ENCODE measurements at regions not wholly inside any gene's neighbourhood (a gene's known extent, or its start where the extent isn't known, plus 50 kb on each side); places are given as distances from the start of the nearest gene placed in this dataset.

GRCh38 chr2:217433522-217433921 lies 569.3 kb downstream of the TNS1 start:
- DNase-seq = no peak

- no peak for DNase-seq
Measured at GRCh38 chr2:217431577-217432269, 571.1 kb downstream of the TNS1 start.

- no peak for DNase-seq
Measured at GRCh38 chr2:217430916-217431576, 571.2 kb upstream of the TNP1 start.

- no peak for DNase-seq
Measured at GRCh38 chr2:217429981-217430500, 570.2 kb upstream of the TNP1 start.

- no peak for DNase-seq
Measured at GRCh38 chr2:217421834-217422233, 562.0 kb upstream of the TNP1 start.

DNA sequence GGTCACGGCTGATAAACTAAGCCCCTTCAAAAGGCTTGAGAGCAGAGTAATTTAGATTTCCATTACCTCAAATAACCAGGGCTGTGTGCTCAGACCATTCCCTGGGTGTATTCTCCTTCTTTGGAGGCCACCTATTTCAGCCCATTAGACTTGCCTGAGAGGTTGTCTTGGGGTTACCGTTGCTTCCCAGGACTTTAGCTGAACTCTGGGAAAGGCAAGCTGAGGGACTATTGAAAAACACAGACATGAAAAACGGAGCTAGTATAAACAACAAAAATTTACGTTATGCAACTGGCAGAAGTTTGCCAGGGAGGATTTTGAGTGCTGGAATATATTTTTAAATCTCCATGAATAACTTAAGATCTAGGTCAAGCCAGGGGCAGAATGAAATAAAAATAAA lies 561.0 kb upstream of the TNP1 start:
- DNase-seq = no peak

GRCh38 chr2:217419055-217419671 lies 559.3 kb upstream of the TNP1 start:
- DNase-seq = no peak

GRCh38 chr2:217418544-217418943 lies 558.7 kb upstream of the TNP1 start:
- no peak for DNase-seq

- DNase-seq = no peak
Measured at GRCh38 chr2:217418090-217418489, 558.2 kb upstream of the TNP1 start.

- no peak for DNase-seq
Measured at GRCh38 chr2:217417536-217417935, 557.7 kb upstream of the TNP1 start.

- no peak for DNase-seq
Measured at GRCh38 chr2:217415316-217415715, 555.5 kb upstream of the TNP1 start.

- DNase-seq = no peak
Measured at GRCh38 chr2:217414429-217414828, 554.6 kb upstream of the TNP1 start.

DNA sequence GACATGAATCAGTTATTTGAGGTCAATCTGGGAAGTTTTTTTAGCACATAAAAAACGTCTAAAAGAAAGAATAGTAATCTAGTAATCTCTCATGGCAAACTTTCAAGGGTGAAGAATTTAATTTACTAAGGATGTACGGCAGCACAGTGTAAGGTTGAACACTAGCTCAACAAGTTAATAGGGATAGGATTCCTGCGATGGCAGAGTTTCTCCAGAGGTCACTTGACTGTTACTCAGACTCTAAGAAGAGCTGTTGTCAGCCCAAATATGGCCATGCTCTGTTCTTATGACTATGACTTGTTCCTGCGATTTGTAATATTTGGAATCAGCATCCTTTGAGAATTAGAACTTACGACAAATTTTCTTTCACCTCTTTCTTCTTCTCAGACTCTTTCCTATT lies 553.3 kb upstream of the TNP1 start:
- DNase-seq = no peak

GRCh38 chr2:217412721-217413120 lies 552.9 kb upstream of the TNP1 start:
- DNase-seq = no peak

DNA sequence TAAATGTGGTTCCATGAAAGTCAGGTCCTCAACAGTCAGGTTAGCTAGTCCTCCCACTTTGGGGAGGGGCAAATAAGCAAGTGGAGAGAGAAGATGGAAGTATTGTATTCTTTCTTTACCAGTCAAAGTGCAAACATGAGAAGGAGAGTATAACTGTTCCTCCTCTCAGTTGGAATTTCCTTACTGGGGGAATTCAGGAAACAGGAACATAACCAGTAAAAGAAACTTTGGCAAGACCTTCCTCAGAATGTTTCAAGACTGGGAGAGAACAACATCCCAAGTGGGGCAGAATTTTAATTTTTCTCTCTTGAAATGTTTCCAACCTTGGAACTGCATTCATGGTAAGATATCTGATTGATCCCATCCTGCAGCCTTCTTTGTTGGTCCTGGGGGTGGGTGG lies 552.4 kb upstream of the TNP1 start:
- no peak for DNase-seq

GRCh38 chr2:217410681-217410960 lies 550.8 kb upstream of the TNP1 start:
- DNase-seq = no peak

- no peak for DNase-seq
Measured at GRCh38 chr2:217409949-217410680, 550.3 kb upstream of the TNP1 start.

DNA sequence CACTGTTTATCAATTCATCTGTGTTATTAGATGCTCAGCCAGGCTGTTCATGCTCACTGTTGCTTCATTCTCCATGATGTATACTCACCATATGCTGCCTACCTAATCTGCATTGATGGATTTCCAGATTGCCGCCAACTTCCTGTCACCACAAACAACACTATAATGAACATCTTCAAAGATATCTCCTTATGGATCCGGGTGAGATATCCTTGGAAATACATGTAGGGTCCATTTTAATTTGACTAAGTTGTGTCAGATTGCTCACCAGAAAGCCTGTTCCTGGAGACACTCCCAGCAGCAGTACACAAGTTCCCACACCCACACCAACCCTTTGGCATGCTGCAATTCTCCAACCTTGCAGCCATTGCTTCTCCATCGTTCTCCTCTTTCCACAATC lies 547.5 kb upstream of the TNP1 start:
- DNase-seq = no peak

GRCh38 chr2:217404236-217404760 lies 544.4 kb upstream of the TNP1 start:
- no peak for DNase-seq

DNA sequence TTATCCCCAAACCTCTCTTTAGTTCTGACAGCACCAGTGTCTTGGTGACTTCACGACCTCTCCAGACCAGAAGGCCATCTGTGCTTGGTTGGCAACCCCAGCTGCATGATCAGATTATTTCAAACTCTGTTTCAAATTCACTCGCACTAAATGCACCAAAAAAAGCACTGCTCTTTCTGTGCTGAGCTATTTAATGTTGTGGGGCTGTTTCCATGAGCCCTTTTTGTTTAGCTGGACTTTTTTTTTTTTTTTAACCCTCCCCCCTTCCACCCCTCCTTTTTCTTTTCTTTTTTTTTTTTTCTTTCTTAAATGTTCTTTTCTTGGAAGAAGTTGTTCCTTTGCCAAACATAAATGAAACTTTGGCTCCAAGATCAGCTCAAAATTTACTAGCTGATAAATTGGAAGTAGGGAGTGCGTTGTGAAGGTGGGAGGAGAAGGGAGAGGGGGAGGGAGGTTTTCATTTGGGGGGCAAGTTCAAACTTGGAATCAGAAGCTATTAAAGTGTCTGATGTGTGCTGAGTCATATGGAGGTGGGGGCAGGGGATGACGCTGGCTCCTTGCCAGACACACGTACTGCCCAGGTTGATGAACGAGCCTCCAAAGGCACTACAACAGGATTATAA lies 543.0 kb upstream of the TNP1 start:
- DNase-seq = no peak

DNA sequence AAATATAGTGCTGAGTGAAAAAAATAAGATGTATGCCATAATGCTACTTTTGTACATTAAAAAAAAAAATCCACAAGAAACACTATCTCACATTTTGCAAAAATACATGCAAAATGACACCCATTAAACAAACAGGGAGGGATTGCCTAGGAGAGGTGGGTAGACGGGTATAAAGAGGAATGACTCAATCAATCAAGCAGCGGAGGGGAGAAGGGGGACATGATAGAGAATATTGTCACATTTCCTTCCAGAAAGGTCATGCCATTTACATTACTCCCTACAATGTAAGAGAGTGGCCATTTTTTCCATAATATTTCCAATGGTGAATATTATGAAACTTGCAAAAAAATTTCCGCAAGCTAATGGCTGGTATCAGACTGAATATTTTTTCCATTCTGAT lies 542.3 kb upstream of the TNP1 start:
- DNase-seq = no peak

DNA sequence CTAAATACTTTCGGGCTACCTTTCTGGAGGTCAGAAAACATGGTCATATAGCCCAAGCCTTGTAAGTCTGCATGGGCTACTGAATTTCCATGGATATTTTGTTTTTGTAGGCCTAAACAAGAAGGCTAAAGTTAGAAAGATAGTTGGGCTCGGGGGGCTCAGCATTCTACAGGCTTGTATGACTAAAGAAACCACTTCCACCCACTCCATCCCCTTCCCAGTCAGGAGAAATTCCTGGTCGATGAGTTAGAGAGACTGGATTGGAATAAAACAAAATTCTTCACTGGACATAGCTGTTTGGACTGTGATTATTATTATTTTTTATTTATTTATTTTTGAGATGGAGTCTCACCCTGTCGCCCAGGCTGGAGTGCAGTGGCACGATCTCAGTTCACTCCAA lies 539.4 kb upstream of the TNP1 start:
- DNase-seq = no peak

GRCh38 chr2:217398860-217399259 lies 539.0 kb upstream of the TNP1 start:
- DNase-seq = no peak

All from NCI-H1048 (cell line).